Neural cell (in vitro differentiated cells): ENCODE measurements at regions not wholly inside any gene's neighbourhood (a gene's known extent, or its start where the extent isn't known, plus 50 kb on each side); places are given as distances from the start of the nearest gene placed in this dataset.

Source experiments
- CTCF ChIP-seq: fragments of 450-650 bp; IDR thresholded peaks from 2 replicates; pipeline ENCODE4 v1.5.1; 2014; ENCODE audit warnings: antibody characterized with exemption, mild to moderate bottlenecking, moderate library complexity; ENCODE audit not compliant: poor library complexity, severe bottlenecking
- EP300 ChIP-seq: fragments of 450-650 bp; conservative IDR thresholded peaks from 2 replicates; pipeline ENCODE4 v1.6.1; 2014; ENCODE audit warnings: antibody characterized with exemption, mild to moderate bottlenecking, moderate library complexity; ENCODE audit not compliant: poor library complexity, severe bottlenecking
- POLR2AphosphoS5 ChIP-seq: IDR thresholded peaks from 2 replicates; pipeline ENCODE4 v1.6.1; 2012

DNA sequence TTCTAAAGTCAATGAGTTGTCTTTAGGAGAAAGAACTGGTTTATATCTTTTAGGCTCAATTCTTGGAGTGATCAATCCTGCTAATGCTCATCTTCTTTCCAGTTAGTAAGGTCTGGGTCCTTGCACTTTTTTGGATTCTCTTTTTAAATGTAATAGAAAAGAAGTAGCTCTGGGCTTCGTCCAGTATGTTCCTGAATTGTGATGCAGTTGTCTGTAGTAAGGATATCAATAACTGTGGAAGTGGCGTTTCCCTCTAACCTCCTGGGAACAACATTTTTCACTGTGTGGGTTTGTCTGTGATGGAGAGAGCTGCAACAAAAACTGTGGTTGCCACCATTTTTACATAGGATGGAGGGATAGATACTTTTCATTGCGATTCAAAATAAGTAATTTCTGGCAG is 367.2 kb downstream of the USP25 start:
- TF ChIP-seq CTCF: no peak
- no peak for TF ChIP-seq POLR2AphosphoS5
- TF ChIP-seq EP300: no peak
